MCF 10A (cell line): ENCODE measurements at regions not wholly inside any gene's neighbourhood (a gene's known extent, or its start where the extent isn't known, plus 50 kb on each side); places are given as distances from the start of the nearest gene placed in this dataset.

Source experiments
- BruUV-seq: library from RNA; stranded (reverse); fragments of 400-500 nt; replicated peaks from 2 replicates; lab custom pipeline; 2021; lab: Mats Ljungman, UMichigan
- CTCF ChIA-PET: fragments of 300-600 bp; sonication (Branson Sonifier 250); formaldehyde crosslinking; extraction: SDS; loops from one replicate; lab custom pipeline; 2021; ENCODE audit warnings: antibody characterized with exemption, inconsistent platforms; lab: Yijun Ruan, JAX
- POLR2A ChIA-PET: fragments of 300-600, 350-650 bp; sonication (Branson Sonifier 250); formaldehyde crosslinking; extraction: SDS; loops from one replicate; lab custom pipeline; 2020; ENCODE audit warnings: antibody characterized with exemption, inconsistent platforms; lab: Yijun Ruan, JAX
- DNase-seq: peaks from one replicate; pipeline ENCODE4 v3.0.0-alpha.2; 2018; ENCODE audit not compliant: unreplicated experiment
- H3K27ac Mint-ChIP-seq: one replicate; pipeline ENCODE4 v1.8.0; 2022; ENCODE audit warnings: mild to moderate bottlenecking, low read depth, mixed read lengths; ENCODE audit not compliant: unreplicated experiment
- H3K27me3 Mint-ChIP-seq: one replicate; pipeline ENCODE4 v1.8.0; 2022; ENCODE audit warnings: mixed read lengths; ENCODE audit not compliant: insufficient read depth, unreplicated experiment
- H3K36me3 Mint-ChIP-seq: one replicate; pipeline ENCODE4 v1.8.0; 2022; ENCODE audit warnings: mild to moderate bottlenecking, moderate library complexity, mixed read lengths; ENCODE audit not compliant: insufficient read depth, unreplicated experiment
- H3K4me1 Mint-ChIP-seq: one replicate; pipeline ENCODE4 v1.8.0; 2022; ENCODE audit warnings: mixed read lengths; ENCODE audit not compliant: insufficient read depth, unreplicated experiment
- H3K4me3 Mint-ChIP-seq: one replicate; pipeline ENCODE4 v1.8.0; 2022; ENCODE audit warnings: mild to moderate bottlenecking, moderate library complexity, mixed read lengths; ENCODE audit not compliant: unreplicated experiment
- H3K9me3 Mint-ChIP-seq: one replicate; pipeline ENCODE4 v1.8.0; 2022; ENCODE audit warnings: mixed read lengths; ENCODE audit not compliant: unreplicated experiment
- CTCF ChIP-seq: fragments of 200-600 bp; IDR thresholded peaks from one replicate; pipeline ENCODE4 v1.8.0; 2022; ENCODE audit warnings: antibody characterized with exemption, mild to moderate bottlenecking; ENCODE audit not compliant: unreplicated experiment
- intact Hi-C: fragments of 100-400 bp; cut with micrococcal nuclease; formaldehyde crosslinking; loops from 2 replicates; pipeline ENCODE4 v1.14.1; 2022

GRCh38 chr6:40973304-40973703, 65.7 kb downstream of the UNC5CL start:
- intact Hi-C loops: no loop called here
- BruUV-seq: no TSS peak
- H3K27me3 Mint-ChIP-seq: peaks cover 55% of the 10 kb centered on the region
- no peak overlapping the region for H3K27ac Mint-ChIP-seq
- H3K4me3 Mint-ChIP-seq: no peak overlapping the region
- TF ChIP-seq CTCF: no peak
- no peaks in the 10 kb centered on the region for H3K36me3 Mint-ChIP-seq
- H3K9me3 Mint-ChIP-seq: no peaks in the 10 kb centered on the region
- ChIA-PET POLR2A (no interaction called here), CTCF (interaction anchor here (0.6 kb wide), 2 partner anchors 557 to 571 kb away, joined by 3 to 4 read pairs; no protein-coding TSS in a partner anchor)
- no peaks in the 10 kb centered on the region for H3K4me1 Mint-ChIP-seq
- no peak for DNase-seq

- DNase-seq: no peak
- Mint-ChIP-seq H3K36me3 (no peaks in the 10 kb centered on the region), H3K4me1 (no peaks in the 10 kb centered on the region), H3K27ac (no peak overlapping the region), H3K27me3 (peaks cover 50% of the 10 kb centered on the region), H3K9me3 (no peaks in the 10 kb centered on the region), H3K4me3 (no peak overlapping the region)
- no TSS peak for BruUV-seq
- intact Hi-C loops: no loop called here
- POLR2A ChIA-PET: no interaction called here
- CTCF ChIA-PET: interaction anchor here (0.6 kb wide), 1 partner anchor 572 kb away, joined by 4 read pairs; no protein-coding TSS in a partner anchor
- TF ChIP-seq CTCF: no peak
Observed at GRCh38 chr6:40972814-40973213, 66.2 kb downstream of the UNC5CL start.

GRCh38 chr6:40972190-40972589, 66.8 kb downstream of the UNC5CL start:
- ChIA-PET CTCF (interaction anchor here (0.6 kb wide), 1 partner anchor 19 kb away, joined by 3 read pairs; no protein-coding TSS in a partner anchor), POLR2A (no interaction called here)
- H3K9me3 Mint-ChIP-seq: no peaks in the 10 kb centered on the region
- peaks cover 44% of the 10 kb centered on the region for H3K27me3 Mint-ChIP-seq
- intact Hi-C loops: no loop called here
- no peak overlapping the region for H3K27ac Mint-ChIP-seq
- DNase-seq: no peak
- no peak for TF ChIP-seq CTCF
- no TSS peak for BruUV-seq
- no peaks in the 10 kb centered on the region for H3K4me1 Mint-ChIP-seq
- H3K36me3 Mint-ChIP-seq: no peaks in the 10 kb centered on the region
- no peak overlapping the region for H3K4me3 Mint-ChIP-seq

- BruUV-seq: no TSS peak
- Mint-ChIP-seq H3K27ac (no peak overlapping the region), H3K27me3 (peaks cover 9% of the 10 kb centered on the region), H3K9me3 (no peaks in the 10 kb centered on the region), H3K4me1 (peaks cover 6% of the 10 kb centered on the region), H3K36me3 (no peaks in the 10 kb centered on the region), H3K4me3 (no peak overlapping the region)
- ChIA-PET CTCF (interaction anchor here (0.6 to 0.9 kb wide), 2 partner anchors 56 to 281 kb away, joined by 3 to 4 read pairs; no protein-coding TSS in a partner anchor), POLR2A (no interaction called here)
- TF ChIP-seq CTCF: no peak
- intact Hi-C loops: no loop called here
- no peak for DNase-seq
Observed at GRCh38 chr6:40968620-40969164, 70.3 kb downstream of the UNC5CL start.
